NCI-H446 treated with DMSO at 0.1 percent for 48 hours (cell line): ENCODE measurements at regions not wholly inside any gene's neighbourhood (a gene's known extent, or its start where the extent isn't known, plus 50 kb on each side); places are given as distances from the start of the nearest gene placed in this dataset.

Experiments
- DNase-seq: peaks from one replicate; lab custom pipeline; 2025; lab: John Stamatoyannopoulos, UW

GRCh38 chr10:121071901-121072300 is 220.7 kb downstream of the WDR11 start:
- no peak for DNase-seq

DNA sequence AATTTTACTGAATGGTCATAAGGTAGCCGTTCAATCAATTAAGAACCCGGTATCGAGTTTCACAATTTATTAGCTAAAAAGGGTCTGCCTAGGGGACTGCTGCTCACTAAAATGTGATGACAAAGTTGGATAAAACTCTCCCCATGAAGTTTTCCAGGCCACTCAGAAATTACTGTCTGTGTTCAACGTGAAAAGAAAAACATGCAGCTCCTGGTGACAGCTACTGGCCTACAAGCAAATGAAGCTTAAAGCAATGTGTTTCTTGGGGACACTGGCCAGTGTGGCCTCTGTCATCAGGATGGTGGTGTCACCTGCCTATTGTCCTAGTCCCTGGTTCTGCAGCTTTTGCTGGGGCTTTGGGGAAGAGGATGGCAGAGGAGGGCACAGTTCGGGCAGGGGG is 222.6 kb downstream of the WDR11 start:
- DNase-seq: no peak

GRCh38 chr10:121076776-121077715 is 225.9 kb downstream of the WDR11 start:
- DNase-seq: peak; percentile 41

DNA sequence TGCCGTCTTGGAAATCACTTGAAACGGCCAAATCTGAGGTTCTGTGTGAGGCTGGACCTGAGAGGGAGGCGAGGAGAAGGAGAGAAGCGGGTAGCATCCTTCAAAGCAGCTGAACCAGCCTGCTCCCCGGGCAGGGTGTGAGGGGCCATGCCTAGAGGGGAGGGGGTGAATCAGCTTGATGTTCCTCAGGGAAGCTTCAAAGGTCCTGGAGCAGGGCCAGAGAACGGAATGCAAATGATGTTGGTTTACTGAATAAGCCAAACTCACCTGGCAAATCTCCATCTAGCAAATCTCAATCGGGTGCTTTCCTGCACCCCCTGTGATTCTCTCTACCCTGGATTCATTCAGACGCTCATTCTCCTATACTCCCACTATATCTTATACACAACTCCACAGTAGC is 226.9 kb downstream of the WDR11 start:
- peak; percentile 68 for DNase-seq

GRCh38 chr10:121078672-121079102 is 227.5 kb downstream of the WDR11 start:
- DNase-seq: peak; percentile 49

- DNase-seq: no peak
Observed at GRCh38 chr10:121079226-121079625, 228.1 kb downstream of the WDR11 start.

- peak; percentile 98 for DNase-seq
Observed at GRCh38 chr10:121080281-121080891, 229.2 kb downstream of the WDR11 start.

DNA sequence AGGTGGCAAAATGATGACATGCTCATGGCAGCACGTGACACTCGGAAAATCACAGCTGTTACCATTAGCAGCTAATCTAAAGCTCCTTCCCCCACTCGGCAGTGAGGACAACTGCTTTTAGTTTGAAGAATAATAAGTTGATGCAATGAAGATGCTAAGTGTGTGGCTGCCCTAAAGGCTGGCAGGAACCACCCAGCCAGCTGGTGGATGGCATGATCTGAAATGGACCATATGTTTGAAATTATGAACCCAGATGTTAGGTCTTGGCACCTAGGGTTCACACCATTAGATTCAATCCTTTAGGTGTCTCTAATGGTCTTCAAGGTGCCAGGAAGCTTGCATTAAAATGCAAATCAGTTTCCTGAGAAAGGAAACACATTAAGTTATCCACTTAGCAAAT is 230.1 kb downstream of the WDR11 start:
- peak; percentile 93 for DNase-seq

- no peak for DNase-seq
Observed at GRCh38 chr10:121082984-121083383, 231.8 kb downstream of the WDR11 start.

GRCh38 chr10:121084016-121084674 is 233.0 kb downstream of the WDR11 start:
- DNase-seq: peak; percentile 94

DNA sequence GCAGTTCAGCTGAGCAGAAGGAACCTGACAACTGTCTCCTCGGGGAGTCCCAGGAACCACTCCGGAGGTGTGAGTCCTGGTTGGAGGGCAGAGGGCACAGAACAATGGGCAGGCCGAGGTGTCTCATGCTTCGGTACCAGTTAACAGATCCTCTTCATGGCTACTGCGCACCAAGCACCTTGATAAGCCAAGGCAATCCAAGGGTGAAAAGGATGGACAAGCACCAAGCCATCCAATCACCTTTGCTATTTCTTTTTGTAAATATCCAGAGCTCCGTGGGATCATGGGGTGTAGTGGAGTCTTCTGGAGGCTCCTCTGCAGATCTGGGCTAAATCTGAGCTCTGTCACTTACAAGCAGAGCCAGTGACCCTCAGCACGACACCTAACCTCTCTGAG is 233.5 kb downstream of the WDR11 start:
- DNase-seq: no peak

DNA sequence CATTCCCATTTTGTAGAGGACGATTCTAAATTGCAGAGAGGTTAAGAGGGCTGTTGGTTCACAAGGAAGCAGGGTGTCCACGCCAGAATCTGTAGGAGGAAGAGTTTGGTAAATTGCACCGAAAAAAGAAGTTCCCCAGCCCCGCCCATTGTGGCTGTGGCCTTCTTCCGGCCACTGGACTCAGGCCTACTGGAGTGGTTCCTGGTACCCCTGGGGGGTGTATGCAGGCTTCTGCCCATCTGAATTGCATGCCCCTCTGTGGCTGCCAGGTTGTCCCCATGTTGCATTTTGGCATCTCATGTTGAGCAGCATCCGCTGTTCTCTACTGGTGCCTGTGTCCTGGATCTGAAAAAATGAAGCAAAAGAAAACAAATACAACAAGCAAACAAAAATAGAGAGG is 234.2 kb downstream of the WDR11 start:
- peak; percentile 39 for DNase-seq

DNA sequence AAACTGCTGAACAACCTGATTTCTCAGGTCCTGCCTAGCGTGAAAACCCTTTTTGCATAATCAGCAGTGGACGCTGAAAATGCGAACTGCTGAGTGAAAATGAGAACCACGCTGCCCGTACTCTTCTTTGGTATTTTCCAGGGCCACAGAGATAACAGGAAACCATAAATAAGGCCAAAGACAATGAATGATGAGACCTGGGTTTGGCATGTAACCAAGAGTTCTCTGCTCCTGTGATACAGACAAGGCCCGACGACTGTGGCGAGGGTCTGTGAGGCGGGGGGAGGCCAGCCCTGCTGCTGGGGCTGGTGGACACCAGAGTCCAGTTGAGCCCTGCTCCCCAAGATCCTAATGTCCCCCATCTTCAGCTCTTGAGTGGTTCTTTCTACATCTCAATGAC is 236.0 kb downstream of the WDR11 start:
- no peak for DNase-seq

DNA sequence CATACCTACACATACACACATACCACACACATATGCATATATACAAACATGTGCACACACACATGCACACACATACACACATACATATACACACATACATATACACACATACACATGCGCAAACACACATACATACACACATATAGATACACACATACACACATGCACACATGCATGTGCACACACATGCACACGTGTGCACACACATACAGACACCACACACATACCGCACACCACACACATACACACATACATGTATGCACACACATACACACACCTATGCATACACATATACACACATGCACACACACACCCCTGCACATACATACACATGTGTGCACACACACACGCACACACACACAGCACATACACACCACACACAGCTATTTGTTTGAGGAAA is 236.5 kb downstream of the WDR11 start:
- DNase-seq: no peak

DNA sequence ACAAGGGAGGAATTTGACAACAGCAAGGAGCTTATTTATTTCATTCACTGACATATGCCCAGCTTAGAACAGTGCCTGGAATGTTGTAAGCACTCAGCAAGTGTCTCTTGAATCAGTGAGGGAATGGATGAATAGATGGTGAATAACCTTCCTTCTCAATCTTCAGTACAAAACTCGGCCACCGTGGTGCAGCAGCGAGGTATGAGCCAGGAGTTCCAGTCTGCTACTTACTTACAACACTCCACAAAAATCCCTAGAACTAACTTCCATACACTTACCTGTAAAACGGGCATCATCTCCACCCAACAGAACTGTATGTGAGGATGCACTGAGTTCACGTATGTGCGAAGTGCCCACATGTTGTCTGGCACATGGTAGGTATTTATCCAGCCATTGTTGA is 237.4 kb downstream of the WDR11 start:
- peak; percentile 43 for DNase-seq

- no peak for DNase-seq
Observed at GRCh38 chr10:121089434-121089833, 238.3 kb downstream of the WDR11 start.

- peak; percentile 41 for DNase-seq
Observed at GRCh38 chr10:121091961-121092719, 241.0 kb downstream of the WDR11 start.

GRCh38 chr10:121092720-121093095 is 241.5 kb downstream of the WDR11 start:
- DNase-seq: no peak

- no peak for DNase-seq
Observed at GRCh38 chr10:121096617-121097431, 245.7 kb downstream of the WDR11 start.

DNA sequence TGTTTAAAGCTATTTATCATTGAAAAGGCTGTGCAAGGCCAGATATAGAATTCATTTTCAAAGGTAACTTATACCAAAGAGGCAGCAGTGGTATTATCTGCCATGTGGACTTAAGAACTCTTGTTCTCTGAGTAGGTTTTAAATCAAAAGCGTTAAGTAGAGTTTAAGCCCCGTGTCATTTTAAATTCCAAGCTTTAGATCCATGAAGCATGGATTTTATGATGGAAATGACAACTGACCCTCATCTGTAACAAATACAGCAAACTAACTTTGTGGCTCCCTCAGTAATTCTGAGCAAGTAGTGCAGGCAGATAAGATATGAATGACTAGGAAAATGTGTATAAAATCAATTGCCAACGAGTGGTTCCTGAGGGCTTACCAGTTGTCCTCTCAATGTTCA is 247.0 kb downstream of the WDR11 start:
- DNase-seq: no peak

GRCh38 chr10:121098751-121099150 is 247.6 kb downstream of the WDR11 start:
- DNase-seq: no peak
